IMR-90 (cell line): ENCODE measurements at regions not wholly inside any gene's neighbourhood (a gene's known extent, or its start where the extent isn't known, plus 50 kb on each side); places are given as distances from the start of the nearest gene placed in this dataset.

Experiments used
- ATAC-seq: fragments of 200-7000 bp; cut with Tn5 transposase; 2 replicates; pipeline ENCODE4 v1.9.1; 2020; ENCODE audit warnings: low read depth, mild to moderate bottlenecking, moderate library complexity
- BruUV-seq: library from RNA; stranded (reverse); fragments of 400-500 nt; replicated peaks from 2 replicates; lab custom pipeline; 2021; lab: Mats Ljungman, UMichigan
- CTCF ChIA-PET: fragments of 300-600 bp; formaldehyde crosslinking; extraction: SDS; loops from one replicate; lab custom pipeline; 2021; ENCODE audit warnings: antibody characterized with exemption; lab: Yijun Ruan, JAX
- POLR2A ChIA-PET: fragments of 300-600 bp; sonication (Branson Sonifier 250); formaldehyde crosslinking; loops from one replicate; lab custom pipeline; 2022; ENCODE audit warnings: antibody characterized with exemption; ENCODE audit not compliant: unreplicated experiment; lab: Charles Lee
- DNase-seq: peaks from one replicate; pipeline ENCODE4 v3.0.0; 2013
- H2AFZ ChIP-seq: replicated peaks from 2 replicates; pipeline ENCODE3; 2013; ENCODE audit warnings: low read length, mild to moderate bottlenecking; ENCODE audit not compliant: poor library complexity
- H2AK5ac ChIP-seq: 2 replicates; pipeline ENCODE4 v1.6.1; 2013; ENCODE audit warnings: low read depth, low read length, inconsistent platforms
- H2AK9ac ChIP-seq: replicated peaks from 2 replicates; pipeline ENCODE3; 2013; ENCODE audit warnings: mild to moderate bottlenecking, low read depth, low read length, moderate library complexity; ENCODE audit not compliant: poor library complexity
- H2BK120ac ChIP-seq: 2 replicates; pipeline ENCODE4 v1.6.1; 2013; ENCODE audit warnings: low read depth, low read length, inconsistent platforms
- H2BK15ac ChIP-seq: 3 replicates; pipeline ENCODE4 v1.6.1; 2013; ENCODE audit warnings: low read depth, low read length, inconsistent platforms
- H2BK20ac ChIP-seq: 2 replicates; pipeline ENCODE4 v1.6.1; 2013; ENCODE audit warnings: low read depth, mild to moderate bottlenecking, inconsistent platforms, low read length, moderate library complexity
- H2BK5ac ChIP-seq: 2 replicates; pipeline ENCODE4 v1.6.1; 2013; ENCODE audit warnings: mild to moderate bottlenecking, low read depth, low read length, inconsistent platforms; ENCODE audit not compliant: poor library complexity, severe bottlenecking
- H3K14ac ChIP-seq: replicated peaks from 2 replicates; pipeline ENCODE4 v1.6.1; 2013; ENCODE audit warnings: low read depth, low read length, inconsistent platforms
- H3K18ac ChIP-seq: 2 replicates; pipeline ENCODE4 v1.6.1; 2013; ENCODE audit warnings: low read depth, low read length, control low read depth
- H3K23ac ChIP-seq: 2 replicates; pipeline ENCODE4 v1.6.1; 2013; ENCODE audit warnings: low read depth, low read length, inconsistent platforms
- H3K27ac ChIP-seq: 2 replicates; pipeline ENCODE4 v1.5.1; 2013; ENCODE audit warnings: mild to moderate bottlenecking, control low read depth, low read length; ENCODE audit not compliant: insufficient read depth
- H3K27me3 ChIP-seq: 2 replicates; pipeline ENCODE4 v1.6.1; 2013; ENCODE audit warnings: low read length; ENCODE audit not compliant: control insufficient read depth, insufficient read depth
- H3K36me3 ChIP-seq: 2 replicates; pipeline ENCODE4 v1.6.1; 2013; ENCODE audit warnings: low read length, mixed read lengths; ENCODE audit not compliant: control insufficient read depth, insufficient read depth
- H3K4ac ChIP-seq: 2 replicates; pipeline ENCODE4 v1.6.1; 2013; ENCODE audit warnings: low read depth, low read length, inconsistent platforms
- H3K4me1 ChIP-seq: 2 replicates; pipeline ENCODE4 v1.6.1; 2013; ENCODE audit warnings: low read length, mixed read lengths; ENCODE audit not compliant: control insufficient read depth, insufficient read depth
- H3K4me2 ChIP-seq: 2 replicates; pipeline ENCODE4 v1.6.1; 2013; ENCODE audit warnings: low read depth, mild to moderate bottlenecking, control low read depth, low read length, moderate library complexity
- H3K4me3 ChIP-seq: 2 replicates; pipeline ENCODE4 v1.5.1; 2013; ENCODE audit warnings: low read depth, mild to moderate bottlenecking, control low read depth, low read length, moderate library complexity; ENCODE audit not compliant: insufficient read depth
- H3K56ac ChIP-seq: 2 replicates; pipeline ENCODE4 v1.6.1; 2013; ENCODE audit warnings: low read length, inconsistent platforms; ENCODE audit not compliant: insufficient read depth; ENCODE audit errors: extremely low read depth
- H3K79me1 ChIP-seq, 2 experiments: 2 replicates each; pipeline ENCODE4 v1.6.1; 2013; ENCODE audit warnings: low read length in 2 of 2, inconsistent platforms in 1 of 2, low read depth in 1 of 2
- H3K9ac ChIP-seq: 2 replicates; pipeline ENCODE4 v1.6.1; 2013; ENCODE audit warnings: low read depth, low read length, control low read depth
- H3K9me1 ChIP-seq: 2 replicates; pipeline ENCODE4 v1.6.1; 2013; ENCODE audit warnings: low read length, inconsistent platforms; ENCODE audit not compliant: insufficient read depth
- H3K9me3 ChIP-seq: 2 replicates; pipeline ENCODE4 v1.6.1; 2013; ENCODE audit warnings: low read length; ENCODE audit not compliant: control insufficient read depth, insufficient read depth
- H4K20me1 ChIP-seq: 2 replicates; pipeline ENCODE4 v1.6.1; 2013; ENCODE audit warnings: low read length, inconsistent platforms; ENCODE audit not compliant: insufficient read depth
- H4K5ac ChIP-seq: 2 replicates; pipeline ENCODE4 v1.6.1; 2013; ENCODE audit warnings: mild to moderate bottlenecking, low read depth, low read length, control low read depth
- H4K8ac ChIP-seq, 2 experiments: 2 replicates each; pipeline ENCODE4 v1.6.1; 2013; ENCODE audit warnings: low read depth in 2 of 2, low read length in 2 of 2, control low read depth in 1 of 2, inconsistent platforms in 1 of 2
- H4K91ac ChIP-seq: 2 replicates; pipeline ENCODE4 v1.6.1; 2013; ENCODE audit warnings: low read depth, low read length, inconsistent platforms; ENCODE audit not compliant: insufficient read depth
- BHLHE40 ChIP-seq: fragments of 150-350 bp; IDR thresholded peaks from 2 replicates; pipeline ENCODE4 v1.6.1; 2016; ENCODE audit warnings: mild to moderate bottlenecking, low read depth, low read length
- MAFK ChIP-seq: IDR thresholded peaks from 2 replicates; pipeline ENCODE4 v1.6.1; 2012; ENCODE audit warnings: low read depth, low read length, improper control_type of control experiment
- RAD21 ChIP-seq: IDR thresholded peaks from 2 replicates; pipeline ENCODE4 v1.6.1; 2012; ENCODE audit warnings: low read length, improper control_type of control experiment
- WGBS, 2 experiments: methylation state at CpG; one replicate each; pipeline versions ENCODE4 v1.1.5 to v1.1.7; 2013; ENCODE audit warnings: missing lambda C conversion rate in 2 of 2; ENCODE audit not compliant: insufficient read length in 1 of 2; ENCODE audit errors: extremely low coverage in 2 of 2; 5-methylcytosine and 5-hydroxymethylcytosine counted together
- dilution Hi-C: fragments of 300-500 bp; cut with HindIII; formaldehyde crosslinking; loops from one replicate; pipeline ENCODE4 v1.14.3; 2018; ENCODE audit warnings: low sequenced_read_pairs; ENCODE audit not compliant: unreplicated experiment
- in situ Hi-C: fragments of 300-500 bp; cut with MboI; formaldehyde crosslinking; loops from 3 replicates; pipeline ENCODE4 v1.14.3; 2019; ENCODE audit warnings: low sequenced_read_pairs, inconsistent platforms, mixed read lengths
- intact Hi-C: fragments of 100-400 bp; cut with micrococcal nuclease; formaldehyde crosslinking; loops from 2 replicates; pipeline ENCODE4 v1.10.0; 2022

- no CpG with 5 or more reads among the region's 4 CpGs for WGBS, 2 experiments
- no peak overlapping the region for H2AK9ac ChIP-seq
- peaks cover 16% of the 10 kb centered on the region for H3K9me3 ChIP-seq
- H3K9me1 ChIP-seq = no peaks in the 10 kb centered on the region
- H2BK15ac ChIP-seq = no peak overlapping the region
- H2BK5ac ChIP-seq = no peak overlapping the region
- H3K4me2 ChIP-seq = no peak overlapping the region
- TF ChIP-seq MAFK = no peak
- no peak for TF ChIP-seq RAD21
- no peak for TF ChIP-seq BHLHE40
- H4K5ac ChIP-seq = no peak overlapping the region
- no peak overlapping the region for H3K23ac ChIP-seq
- H3K4ac ChIP-seq = no peak overlapping the region
- in situ Hi-C loops (no loop called here), dilution Hi-C loops (no loop called here), intact Hi-C loops (no loop called here)
- H2AK5ac ChIP-seq = no peak overlapping the region
- CTCF ChIA-PET = no interaction called here
- POLR2A ChIA-PET = no interaction called here
- no peak overlapping the region for H3K14ac ChIP-seq
- DNase-seq (no peak), ATAC-seq (no peak)
- no peak overlapping the region for H3K56ac ChIP-seq
- no peak overlapping the region for H3K9ac ChIP-seq
- H4K8ac ChIP-seq = no peak overlapping the region
- H3K27me3 ChIP-seq = no peaks in the 10 kb centered on the region
- no peaks in the 10 kb centered on the region for H3K36me3 ChIP-seq
- no peak overlapping the region for H3K27ac ChIP-seq
- no peak overlapping the region for H2AFZ ChIP-seq
- no peak overlapping the region for H3K18ac ChIP-seq
- no peaks in the 10 kb centered on the region for H3K79me1 ChIP-seq
- no peak overlapping the region for H2BK120ac ChIP-seq
- no peak overlapping the region for H4K91ac ChIP-seq
- BruUV-seq = no TSS peak
- H3K4me1 ChIP-seq = no peaks in the 10 kb centered on the region
- H2BK20ac ChIP-seq = no peak overlapping the region
- H3K4me3 ChIP-seq = no peak overlapping the region
- no peaks in the 10 kb centered on the region for H4K20me1 ChIP-seq
Measured at GRCh38 chr5:153211076-153211475, 279.4 kb upstream of the GRIA1 start.
